ENCODE measurements at regions not wholly inside any gene's neighbourhood (a gene's known extent, or its start where the extent isn't known, plus 50 kb on each side); places are given as distances from the start of the nearest gene placed in this dataset.

DNA sequence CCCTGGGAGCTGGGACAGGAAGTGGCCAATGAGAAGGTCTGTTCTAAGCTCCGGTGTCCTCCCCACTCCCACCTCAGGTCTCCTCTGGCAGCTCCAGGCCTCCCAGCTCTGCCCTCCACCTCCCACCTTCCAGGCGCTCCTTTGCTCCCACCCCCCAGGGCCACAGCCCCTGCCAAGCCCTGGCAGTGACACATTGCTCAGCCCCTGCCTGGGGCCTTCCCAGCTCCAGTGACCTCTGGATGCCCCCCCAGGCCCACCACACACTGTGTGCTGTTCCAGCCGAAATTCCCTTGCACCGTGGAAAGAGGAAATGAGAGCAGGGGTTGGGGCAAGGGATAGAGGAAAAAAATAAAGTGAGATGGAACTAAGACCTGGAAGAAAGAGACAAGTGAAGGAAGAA, 289.6 kb downstream of the CYP26B1 start:
- RAD21 ChIA-PET (ENCODE audit: unreplicated experiment) = no interaction called here
- WGBS (ENCODE audit: insufficient coverage, insufficient replicate concordance, low lambda C conversion rate, missing lambda C conversion rate) = 8% methylated on average over 4 of the region's 4 CpGs

More for the DNA sequence above, 289.6 kb downstream of the CYP26B1 start:
- in situ Hi-C loops (cut with MboI) (no loop called here), intact Hi-C loops (cut with micrococcal nuclease; ENCODE audit: unreplicated experiment) (no loop called here)
- no peak overlapping the region for H3K4me2 ChIP-seq (ENCODE audit: control insufficient read depth, insufficient read depth)
- DNase-seq (ENCODE audit: low read depth, low spot score) (no peak), FAIRE-seq (no peak), ATAC-seq (no peak)
- H3K4me1 ChIP-seq (ENCODE audit: control insufficient read depth, insufficient read depth, low read length) = no peaks in the 10 kb centered on the region
- no peaks in the 10 kb centered on the region; a peak in 2 of 4 replicates for H3K27me3 ChIP-seq (replicated peaks in 1 of 2; ENCODE audit: control insufficient read depth in 2 of 2, insufficient read depth in 2 of 2, low read length in 1 of 2)
- H2AFZ ChIP-seq (ENCODE audit: control insufficient read depth, low read depth, low read length) = no peak overlapping the region
- TF ChIP-seq ETV6 (conservative IDR thresholded peaks at IDR 0.05 in 1 of 2, IDR thresholded peaks at IDR 0.05 in 1 of 2; ENCODE audit: borderline replicate concordance in 1 of 2, low read depth in 1 of 2) = no peak
- no peak for TF ChIP-seq SIX5 (IDR thresholded peaks at IDR 0.05; ENCODE audit: low read depth, low read length, severe bottlenecking)
- TF ChIP-seq, protein P1, sequence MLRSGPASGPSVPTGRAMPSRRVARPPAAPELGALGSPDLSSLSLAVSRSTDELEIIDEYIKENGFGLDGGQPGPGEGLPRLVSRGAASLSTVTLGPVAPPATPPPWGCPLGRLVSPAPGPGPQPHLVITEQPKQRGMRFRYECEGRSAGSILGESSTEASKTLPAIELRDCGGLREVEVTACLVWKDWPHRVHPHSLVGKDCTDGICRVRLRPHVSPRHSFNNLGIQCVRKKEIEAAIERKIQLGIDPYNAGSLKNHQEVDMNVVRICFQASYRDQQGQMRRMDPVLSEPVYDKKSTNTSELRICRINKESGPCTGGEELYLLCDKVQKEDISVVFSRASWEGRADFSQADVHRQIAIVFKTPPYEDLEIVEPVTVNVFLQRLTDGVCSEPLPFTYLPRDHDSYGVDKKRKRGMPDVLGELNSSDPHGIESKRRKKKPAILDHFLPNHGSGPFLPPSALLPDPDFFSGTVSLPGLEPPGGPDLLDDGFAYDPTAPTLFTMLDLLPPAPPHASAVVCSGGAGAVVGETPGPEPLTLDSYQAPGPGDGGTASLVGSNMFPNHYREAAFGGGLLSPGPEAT (IDR thresholded peaks at IDR 0.05; ENCODE audit: low read depth) = no peak
- TF ChIP-seq EGR1 (IDR thresholded peaks at IDR 0.05; ENCODE audit: borderline replicate concordance in 1 of 2, low read depth in 2 of 2, low read length in 2 of 2) = no peak
- TF ChIP-seq GABPA (IDR thresholded peaks at IDR 0.05; ENCODE audit: low read depth) = no peak
- TF ChIP-seq WRNIP1 (IDR thresholded peaks at IDR 0.05; ENCODE audit: borderline replicate concordance, low read depth, low read length) = no peak
- no peak for TF ChIP-seq TBL1XR1 (IDR thresholded peaks at IDR 0.05; ENCODE audit: low read depth, low read length)
- no peak for TF ChIP-seq BCL11A (IDR thresholded peaks at IDR 0.05; ENCODE audit: low read depth, low read length)
- no peak for TF ChIP-seq PAX5 (IDR thresholded peaks at IDR 0.05; ENCODE audit: borderline replicate concordance, low read depth, low read length)
- TF ChIP-seq, protein P2, sequence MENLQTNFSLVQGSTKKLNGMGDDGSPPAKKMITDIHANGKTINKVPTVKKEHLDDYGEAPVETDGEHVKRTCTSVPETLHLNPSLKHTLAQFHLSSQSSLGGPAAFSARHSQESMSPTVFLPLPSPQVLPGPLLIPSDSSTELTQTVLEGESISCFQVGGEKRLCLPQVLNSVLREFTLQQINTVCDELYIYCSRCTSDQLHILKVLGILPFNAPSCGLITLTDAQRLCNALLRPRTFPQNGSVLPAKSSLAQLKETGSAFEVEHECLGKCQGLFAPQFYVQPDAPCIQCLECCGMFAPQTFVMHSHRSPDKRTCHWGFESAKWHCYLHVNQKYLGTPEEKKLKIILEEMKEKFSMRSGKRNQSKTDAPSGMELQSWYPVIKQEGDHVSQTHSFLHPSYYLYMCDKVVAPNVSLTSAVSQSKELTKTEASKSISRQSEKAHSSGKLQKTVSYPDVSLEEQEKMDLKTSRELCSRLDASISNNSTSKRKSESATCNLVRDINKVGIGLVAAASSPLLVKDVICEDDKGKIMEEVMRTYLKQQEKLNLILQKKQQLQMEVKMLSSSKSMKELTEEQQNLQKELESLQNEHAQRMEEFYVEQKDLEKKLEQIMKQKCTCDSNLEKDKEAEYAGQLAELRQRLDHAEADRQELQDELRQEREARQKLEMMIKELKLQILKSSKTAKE (IDR thresholded peaks at IDR 0.05; ENCODE audit: low read depth, poor library complexity, severe bottlenecking) = no peak
- TF ChIP-seq, protein P3, sequence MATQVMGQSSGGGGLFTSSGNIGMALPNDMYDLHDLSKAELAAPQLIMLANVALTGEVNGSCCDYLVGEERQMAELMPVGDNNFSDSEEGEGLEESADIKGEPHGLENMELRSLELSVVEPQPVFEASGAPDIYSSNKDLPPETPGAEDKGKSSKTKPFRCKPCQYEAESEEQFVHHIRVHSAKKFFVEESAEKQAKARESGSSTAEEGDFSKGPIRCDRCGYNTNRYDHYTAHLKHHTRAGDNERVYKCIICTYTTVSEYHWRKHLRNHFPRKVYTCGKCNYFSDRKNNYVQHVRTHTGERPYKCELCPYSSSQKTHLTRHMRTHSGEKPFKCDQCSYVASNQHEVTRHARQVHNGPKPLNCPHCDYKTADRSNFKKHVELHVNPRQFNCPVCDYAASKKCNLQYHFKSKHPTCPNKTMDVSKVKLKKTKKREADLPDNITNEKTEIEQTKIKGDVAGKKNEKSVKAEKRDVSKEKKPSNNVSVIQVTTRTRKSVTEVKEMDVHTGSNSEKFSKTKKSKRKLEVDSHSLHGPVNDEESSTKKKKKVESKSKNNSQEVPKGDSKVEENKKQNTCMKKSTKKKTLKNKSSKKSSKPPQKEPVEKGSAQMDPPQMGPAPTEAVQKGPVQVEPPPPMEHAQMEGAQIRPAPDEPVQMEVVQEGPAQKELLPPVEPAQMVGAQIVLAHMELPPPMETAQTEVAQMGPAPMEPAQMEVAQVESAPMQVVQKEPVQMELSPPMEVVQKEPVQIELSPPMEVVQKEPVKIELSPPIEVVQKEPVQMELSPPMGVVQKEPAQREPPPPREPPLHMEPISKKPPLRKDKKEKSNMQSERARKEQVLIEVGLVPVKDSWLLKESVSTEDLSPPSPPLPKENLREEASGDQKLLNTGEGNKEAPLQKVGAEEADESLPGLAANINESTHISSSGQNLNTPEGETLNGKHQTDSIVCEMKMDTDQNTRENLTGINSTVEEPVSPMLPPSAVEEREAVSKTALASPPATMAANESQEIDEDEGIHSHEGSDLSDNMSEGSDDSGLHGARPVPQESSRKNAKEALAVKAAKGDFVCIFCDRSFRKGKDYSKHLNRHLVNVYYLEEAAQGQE (IDR thresholded peaks at IDR 0.05; ENCODE audit: low read depth, low read length) = no peak
- no peaks in the 10 kb centered on the region for H3K9me3 ChIP-seq (replicated peaks; ENCODE audit: control insufficient read depth, insufficient read depth, low read length)
- ChIA-PET POLR2A (no interaction called here), CTCF (no interaction called here), SMC1A (ENCODE audit: uncharacterized antibody, unreplicated experiment) (no interaction called here)
- H4K20me1 ChIP-seq (ENCODE audit: control insufficient read depth, insufficient read depth) = no peaks in the 10 kb centered on the region
- no TSS peak for BruUV-seq (replicated peaks)
- no peaks in the 10 kb centered on the region for H3K79me2 ChIP-seq (ENCODE audit: control insufficient read depth, insufficient read depth, low read length)
- no peak overlapping the region for H3K9ac ChIP-seq (ENCODE audit: control insufficient read depth, insufficient read depth, low read length)
- no peak overlapping the region for H3K27ac ChIP-seq (ENCODE audit: control insufficient read depth, insufficient read depth)
- H3K4me3 ChIP-seq = no peak overlapping the region
- no peaks in the 10 kb centered on the region for H3K36me3 ChIP-seq (ENCODE audit: control insufficient read depth in 2 of 2, insufficient read depth in 2 of 2, low read length in 1 of 2)

Data from GM12878 (cell line).